Astrocyte (in vitro differentiated cells and primary cell): ENCODE measurements at regions not wholly inside any gene's neighbourhood (a gene's known extent, or its start where the extent isn't known, plus 50 kb on each side); places are given as distances from the start of the nearest gene placed in this dataset.

Experiments used
- DNase-seq: peaks from one replicate; pipeline ENCODE4 v3.0.0-alpha.2; 2010; ENCODE audit warnings: low read depth
- FAIRE-seq: peaks from 2 replicates; lab custom pipeline; 2011; peaks lifted over from hg19 to GRCh38; lab: Jason Lieb, UNC
- H2AFZ ChIP-seq: 2 replicates; pipeline ENCODE4 v1.6.0; 2012; ENCODE audit warnings: low read depth, low read length, inconsistent platforms
- H3K27ac ChIP-seq: 2 replicates; pipeline ENCODE4 v1.5.1; 2011; ENCODE audit warnings: low read depth, low read length, inconsistent platforms
- H3K27me3 ChIP-seq: 2 replicates; pipeline ENCODE4 v1.6.0; 2011; ENCODE audit warnings: low read length, inconsistent platforms; ENCODE audit not compliant: insufficient read depth
- H3K36me3 ChIP-seq: 2 replicates; pipeline ENCODE4 v1.5.1; 2011; ENCODE audit warnings: low read length, inconsistent platforms; ENCODE audit not compliant: insufficient read depth
- H3K4me1 ChIP-seq: 2 replicates; pipeline ENCODE4 v1.5.1; 2011; ENCODE audit warnings: low read length, inconsistent platforms; ENCODE audit not compliant: insufficient read depth
- H3K4me2 ChIP-seq: 2 replicates; pipeline ENCODE4 v1.6.0; 2012; ENCODE audit warnings: low read length, inconsistent platforms
- H3K4me3 ChIP-seq: 2 replicates; pipeline ENCODE4 v1.5.1; 2011; ENCODE audit warnings: low read depth, mild to moderate bottlenecking, low read length, inconsistent platforms; ENCODE audit not compliant: insufficient read depth
- H3K79me2 ChIP-seq: 2 replicates; pipeline ENCODE4 v1.6.0; 2012; ENCODE audit warnings: mild to moderate bottlenecking, low read length, inconsistent platforms; ENCODE audit not compliant: insufficient read depth
- H3K9ac ChIP-seq: 2 replicates; pipeline ENCODE4 v1.6.0; 2012; ENCODE audit warnings: mild to moderate bottlenecking, low read length, inconsistent platforms
- H3K9me3 ChIP-seq: 2 replicates; pipeline ENCODE4 v1.5.1; 2012; ENCODE audit warnings: low read depth, mild to moderate bottlenecking, low read length, inconsistent platforms; ENCODE audit not compliant: insufficient read depth
- H4K20me1 ChIP-seq: 2 replicates; pipeline ENCODE4 v1.6.0; 2012; ENCODE audit warnings: low read length, inconsistent platforms; ENCODE audit not compliant: insufficient read depth
- H3K27ac Mint-ChIP-seq: one replicate; pipeline ENCODE4 v1.8.0; 2021; ENCODE audit warnings: mild to moderate bottlenecking, mixed read lengths; ENCODE audit not compliant: unreplicated experiment
- H3K27me3 Mint-ChIP-seq: one replicate; pipeline ENCODE4 v1.8.0; 2021; ENCODE audit warnings: low read depth, mixed read lengths; ENCODE audit not compliant: unreplicated experiment
- H3K36me3 Mint-ChIP-seq: one replicate; pipeline ENCODE4 v1.8.0; 2021; ENCODE audit warnings: low read depth, mixed read lengths; ENCODE audit not compliant: unreplicated experiment
- H3K4me1 Mint-ChIP-seq: one replicate; pipeline ENCODE4 v1.8.0; 2021; ENCODE audit warnings: low read depth, mixed read lengths; ENCODE audit not compliant: unreplicated experiment
- H3K4me3 Mint-ChIP-seq: one replicate; pipeline ENCODE4 v1.8.0; 2021; ENCODE audit warnings: mild to moderate bottlenecking, moderate library complexity, mixed read lengths; ENCODE audit not compliant: unreplicated experiment
- H3K9me3 Mint-ChIP-seq: one replicate; pipeline ENCODE4 v1.8.0; 2021; ENCODE audit warnings: mild to moderate bottlenecking, mixed read lengths; ENCODE audit not compliant: unreplicated experiment
- EZH2 ChIP-seq: IDR thresholded peaks from 2 replicates; pipeline ENCODE4 v1.6.1; 2012; ENCODE audit warnings: mild to moderate bottlenecking, low read length, inconsistent platforms; ENCODE audit not compliant: insufficient read depth
- TF ChIP-seq, protein P1 (sequence below): IDR thresholded peaks from 2 replicates; pipeline ENCODE4 v1.5.1; 2011; ENCODE audit warnings: low read depth, mild to moderate bottlenecking, inconsistent platforms, low read length, moderate library complexity; ENCODE audit not compliant: insufficient read depth

DNA sequence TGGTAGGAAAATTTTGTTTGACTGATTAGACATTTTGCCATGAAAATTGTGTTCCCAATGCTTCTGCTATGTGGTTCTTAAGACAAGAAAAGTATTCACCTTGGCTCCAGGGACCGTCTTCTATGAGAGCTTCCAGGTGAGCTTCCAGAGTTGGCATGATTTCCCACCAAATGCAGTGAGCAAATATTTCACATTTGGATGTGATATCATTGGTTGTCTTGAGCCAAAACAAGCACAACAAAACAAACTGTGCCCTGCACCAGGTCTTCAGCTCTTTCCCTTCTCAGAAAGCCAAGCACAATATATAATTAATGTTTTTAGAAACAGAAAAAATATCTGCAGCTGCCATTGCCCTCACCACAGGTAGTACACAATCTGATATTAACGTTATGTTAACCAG, 1009.0 kb downstream of the PLA2G4A start:
- Mint-ChIP-seq H3K27ac (no peak overlapping the region), H3K4me3 (no peak overlapping the region), H3K27me3 (no peaks in the 10 kb centered on the region), H3K36me3 (no peaks in the 10 kb centered on the region), H3K9me3 (no peaks in the 10 kb centered on the region), H3K4me1 (no peaks in the 10 kb centered on the region)
- Histone ChIP-seq H2AFZ (no peak overlapping the region), H3K9me3 (no peaks in the 10 kb centered on the region), H3K27ac (no peak overlapping the region), H3K27me3 (no peaks in the 10 kb centered on the region), H3K9ac (no peak overlapping the region), H3K79me2 (no peaks in the 10 kb centered on the region), H3K4me1 (no peaks in the 10 kb centered on the region), H3K4me2 (no peak overlapping the region), H4K20me1 (no peaks in the 10 kb centered on the region), H3K4me3 (no peak overlapping the region), H3K36me3 (no peaks in the 10 kb centered on the region)
- DNase-seq: no peak
- no peak for TF ChIP-seq EZH2
- TF ChIP-seq, protein P1, sequence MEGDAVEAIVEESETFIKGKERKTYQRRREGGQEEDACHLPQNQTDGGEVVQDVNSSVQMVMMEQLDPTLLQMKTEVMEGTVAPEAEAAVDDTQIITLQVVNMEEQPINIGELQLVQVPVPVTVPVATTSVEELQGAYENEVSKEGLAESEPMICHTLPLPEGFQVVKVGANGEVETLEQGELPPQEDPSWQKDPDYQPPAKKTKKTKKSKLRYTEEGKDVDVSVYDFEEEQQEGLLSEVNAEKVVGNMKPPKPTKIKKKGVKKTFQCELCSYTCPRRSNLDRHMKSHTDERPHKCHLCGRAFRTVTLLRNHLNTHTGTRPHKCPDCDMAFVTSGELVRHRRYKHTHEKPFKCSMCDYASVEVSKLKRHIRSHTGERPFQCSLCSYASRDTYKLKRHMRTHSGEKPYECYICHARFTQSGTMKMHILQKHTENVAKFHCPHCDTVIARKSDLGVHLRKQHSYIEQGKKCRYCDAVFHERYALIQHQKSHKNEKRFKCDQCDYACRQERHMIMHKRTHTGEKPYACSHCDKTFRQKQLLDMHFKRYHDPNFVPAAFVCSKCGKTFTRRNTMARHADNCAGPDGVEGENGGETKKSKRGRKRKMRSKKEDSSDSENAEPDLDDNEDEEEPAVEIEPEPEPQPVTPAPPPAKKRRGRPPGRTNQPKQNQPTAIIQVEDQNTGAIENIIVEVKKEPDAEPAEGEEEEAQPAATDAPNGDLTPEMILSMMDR: no peak
- no peak for FAIRE-seq

DNA sequence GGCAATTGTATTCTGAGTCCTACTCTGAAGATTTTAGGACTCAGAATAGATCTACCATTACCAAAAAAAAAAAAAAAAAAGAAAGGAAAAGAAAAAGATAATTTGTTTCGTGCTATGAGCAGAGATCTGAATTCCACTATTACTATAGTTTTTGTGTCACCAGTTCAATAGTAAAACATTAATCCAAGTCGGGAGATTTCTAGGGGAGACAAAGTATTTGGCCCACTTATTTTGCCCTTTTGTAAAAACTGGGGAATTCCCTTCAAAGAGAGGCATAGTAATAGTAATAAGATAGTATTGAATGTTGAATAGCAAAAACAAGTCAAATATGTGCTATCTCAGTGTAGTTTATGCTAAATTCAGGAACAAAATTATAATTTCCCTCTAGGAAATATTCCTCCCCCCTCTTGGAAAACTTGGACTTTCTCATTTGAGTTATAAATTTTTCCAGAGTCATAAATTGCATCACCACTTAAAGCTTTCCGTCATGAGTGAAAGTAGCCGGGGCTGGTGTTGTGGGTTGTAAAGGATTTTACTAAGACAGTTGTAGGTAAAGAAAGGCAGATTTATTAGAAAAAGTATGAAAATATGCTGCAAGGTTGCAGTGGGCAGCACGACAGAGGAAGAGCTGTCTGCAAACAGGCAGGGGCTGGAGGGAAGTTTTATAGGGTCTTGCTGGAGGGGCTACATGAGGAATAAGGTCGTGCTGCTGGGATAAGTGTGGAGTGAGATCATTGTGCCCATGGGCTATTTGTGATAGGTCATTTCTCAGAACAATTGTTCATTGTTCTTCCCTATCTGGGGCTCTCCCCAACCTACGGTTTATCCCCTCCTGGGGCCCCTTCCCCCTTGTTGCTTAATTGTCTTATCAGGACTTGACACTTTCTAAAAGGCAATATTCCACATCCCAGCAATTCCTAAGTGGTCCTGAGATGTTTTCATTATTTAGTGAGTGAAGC, 1009.9 kb downstream of the PLA2G4A start:
- no peaks in the 10 kb centered on the region for H3K36me3 ChIP-seq
- no peaks in the 10 kb centered on the region for H4K20me1 ChIP-seq
- no peak overlapping the region for H2AFZ ChIP-seq
- no peak for TF ChIP-seq EZH2
- TF ChIP-seq, protein P1: no peak
- H3K9ac ChIP-seq: no peak overlapping the region
- no peaks in the 10 kb centered on the region for H3K9me3 Mint-ChIP-seq
- H3K4me2 ChIP-seq: no peak overlapping the region
- H3K27ac ChIP-seq: no peak overlapping the region
- no peak overlapping the region for H3K4me3 ChIP-seq
- no peaks in the 10 kb centered on the region for H3K9me3 ChIP-seq
- FAIRE-seq (no peak), DNase-seq (no peak)
- no peaks in the 10 kb centered on the region for H3K27me3 ChIP-seq
- H3K79me2 ChIP-seq: no peaks in the 10 kb centered on the region
- H3K27me3 Mint-ChIP-seq: no peaks in the 10 kb centered on the region
- no peak overlapping the region for H3K27ac Mint-ChIP-seq
- no peaks in the 10 kb centered on the region for H3K36me3 Mint-ChIP-seq
- no peaks in the 10 kb centered on the region for H3K4me1 ChIP-seq
- H3K4me1 Mint-ChIP-seq: no peaks in the 10 kb centered on the region
- no peak overlapping the region for H3K4me3 Mint-ChIP-seq

DNA sequence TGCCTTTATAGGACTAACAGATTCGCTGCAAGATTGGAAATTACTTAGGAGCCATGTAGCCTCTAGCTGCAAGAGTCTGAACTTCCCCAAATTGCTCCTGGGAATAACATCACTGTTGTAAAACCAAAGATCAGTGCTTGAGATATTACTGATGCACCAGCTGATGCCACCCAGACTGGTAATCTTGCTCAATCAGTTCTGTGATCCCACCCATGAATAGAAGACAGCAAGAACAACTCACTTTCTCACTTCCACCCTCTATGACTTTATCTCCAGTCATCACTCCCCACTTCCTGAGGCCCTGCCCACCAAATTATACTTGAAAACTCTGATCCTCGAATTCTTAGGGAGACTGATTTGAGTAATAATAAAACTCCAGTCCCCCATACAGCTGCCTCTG, 1011.1 kb downstream of the PLA2G4A start:
- Histone ChIP-seq H3K4me1 (no peaks in the 10 kb centered on the region), H4K20me1 (no peaks in the 10 kb centered on the region), H3K4me3 (no peak overlapping the region), H3K27ac (no peak overlapping the region), H3K9ac (no peak overlapping the region), H3K36me3 (no peaks in the 10 kb centered on the region), H2AFZ (no peak overlapping the region), H3K4me2 (no peak overlapping the region), H3K79me2 (no peaks in the 10 kb centered on the region), H3K27me3 (no peaks in the 10 kb centered on the region), H3K9me3 (no peaks in the 10 kb centered on the region)
- Mint-ChIP-seq H3K9me3 (no peaks in the 10 kb centered on the region), H3K4me1 (no peaks in the 10 kb centered on the region), H3K4me3 (no peak overlapping the region), H3K27ac (no peak overlapping the region), H3K36me3 (no peaks in the 10 kb centered on the region), H3K27me3 (no peaks in the 10 kb centered on the region)
- FAIRE-seq (no peak), DNase-seq (no peak)
- no peak for TF ChIP-seq EZH2
- TF ChIP-seq, protein P1: no peak
